HFF-Myc (cell line): ENCODE measurements at regions not wholly inside any gene's neighbourhood (a gene's known extent, or its start where the extent isn't known, plus 50 kb on each side); places are given as distances from the start of the nearest gene placed in this dataset.

Source experiments
- DNase-seq: peaks from one replicate; pipeline ENCODE4 v3.0.0-alpha.2; 2011; ENCODE audit warnings: low read depth; ENCODE audit errors: extremely low read depth
- H3K4me3 ChIP-seq: replicated peaks from 2 replicates; pipeline ENCODE4 v1.5.1; 2011; ENCODE audit warnings: low read depth, mild to moderate bottlenecking, control low read depth, low read length
- TF ChIP-seq, protein P1 (sequence below): IDR thresholded peaks from 2 replicates; pipeline ENCODE4 v1.5.1; 2012; ENCODE audit warnings: mild to moderate bottlenecking, low read depth, low read length, control low read depth; ENCODE audit errors: missing control alignments

DNA sequence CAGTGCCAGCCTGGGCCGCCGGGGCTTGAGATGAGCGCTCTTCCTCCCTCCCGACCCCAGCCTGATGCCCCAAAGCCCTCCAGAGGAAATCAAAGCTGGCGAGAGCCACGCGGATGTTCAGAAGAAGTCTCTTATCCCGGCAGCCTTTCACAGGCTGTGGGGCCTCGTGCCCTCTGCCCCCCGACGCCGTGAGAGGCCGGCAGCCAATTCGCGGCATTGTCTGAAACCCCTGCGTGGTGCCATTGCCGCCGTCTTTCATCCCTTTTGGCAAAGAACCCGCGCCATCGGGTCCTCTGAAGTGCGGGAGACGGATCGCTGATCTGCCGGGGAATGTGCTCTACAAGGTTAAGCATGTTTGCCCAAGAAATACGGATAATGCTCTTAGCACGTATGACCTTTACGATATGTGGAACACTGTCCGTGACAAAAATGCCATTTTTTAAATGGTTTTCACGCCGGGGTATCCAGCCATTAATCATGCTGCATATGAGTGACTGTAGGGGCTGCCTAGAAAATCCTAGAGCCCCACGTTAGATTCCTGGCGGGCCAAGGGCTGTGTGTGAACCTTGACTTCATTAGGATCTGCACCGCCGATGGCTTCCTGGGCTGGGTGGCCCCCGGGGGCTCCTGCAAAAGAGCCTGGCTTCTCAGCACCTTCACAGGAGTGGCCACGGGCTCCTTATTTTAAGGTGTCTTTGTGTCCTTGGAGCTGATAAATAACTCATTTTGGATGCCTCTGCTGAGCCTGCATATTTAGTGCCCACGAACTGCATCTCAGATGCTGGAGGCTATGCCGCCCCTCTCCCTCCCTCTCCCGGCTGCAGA is 165.1 kb upstream of the TNRC6C start:
- H3K4me3 ChIP-seq, result no peak overlapping the region
- TF ChIP-seq, protein P1, sequence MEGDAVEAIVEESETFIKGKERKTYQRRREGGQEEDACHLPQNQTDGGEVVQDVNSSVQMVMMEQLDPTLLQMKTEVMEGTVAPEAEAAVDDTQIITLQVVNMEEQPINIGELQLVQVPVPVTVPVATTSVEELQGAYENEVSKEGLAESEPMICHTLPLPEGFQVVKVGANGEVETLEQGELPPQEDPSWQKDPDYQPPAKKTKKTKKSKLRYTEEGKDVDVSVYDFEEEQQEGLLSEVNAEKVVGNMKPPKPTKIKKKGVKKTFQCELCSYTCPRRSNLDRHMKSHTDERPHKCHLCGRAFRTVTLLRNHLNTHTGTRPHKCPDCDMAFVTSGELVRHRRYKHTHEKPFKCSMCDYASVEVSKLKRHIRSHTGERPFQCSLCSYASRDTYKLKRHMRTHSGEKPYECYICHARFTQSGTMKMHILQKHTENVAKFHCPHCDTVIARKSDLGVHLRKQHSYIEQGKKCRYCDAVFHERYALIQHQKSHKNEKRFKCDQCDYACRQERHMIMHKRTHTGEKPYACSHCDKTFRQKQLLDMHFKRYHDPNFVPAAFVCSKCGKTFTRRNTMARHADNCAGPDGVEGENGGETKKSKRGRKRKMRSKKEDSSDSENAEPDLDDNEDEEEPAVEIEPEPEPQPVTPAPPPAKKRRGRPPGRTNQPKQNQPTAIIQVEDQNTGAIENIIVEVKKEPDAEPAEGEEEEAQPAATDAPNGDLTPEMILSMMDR, result no peak
- no peak for DNase-seq

GRCh38 chr17:77793971-77794235 is 164.6 kb upstream of the TNRC6C start:
- TF ChIP-seq, protein P1, result no peak
- DNase-seq, result no peak
- no peak overlapping the region for H3K4me3 ChIP-seq

DNA sequence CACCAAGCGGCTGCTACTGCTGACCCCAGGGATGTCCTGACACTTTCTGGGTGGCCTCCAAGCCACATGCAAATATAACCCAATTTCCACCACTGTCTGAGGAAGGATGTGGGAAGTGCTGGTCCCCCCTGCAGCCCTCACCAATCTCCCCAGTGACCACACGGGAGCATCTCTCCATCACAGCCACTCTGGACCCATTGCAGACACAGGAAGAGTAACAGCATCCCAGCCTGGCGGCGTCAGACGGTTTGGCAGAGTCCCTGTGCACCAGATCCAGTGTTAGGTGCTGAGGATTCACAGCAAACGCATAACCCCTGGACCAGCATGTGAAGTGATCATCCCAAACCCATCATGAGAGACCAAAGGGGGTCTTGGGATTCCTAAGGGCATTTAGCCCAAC is 163.7 kb upstream of the TNRC6C start:
- DNase-seq, result no peak
- H3K4me3 ChIP-seq, result no peak overlapping the region
- TF ChIP-seq, protein P1, result no peak

DNA sequence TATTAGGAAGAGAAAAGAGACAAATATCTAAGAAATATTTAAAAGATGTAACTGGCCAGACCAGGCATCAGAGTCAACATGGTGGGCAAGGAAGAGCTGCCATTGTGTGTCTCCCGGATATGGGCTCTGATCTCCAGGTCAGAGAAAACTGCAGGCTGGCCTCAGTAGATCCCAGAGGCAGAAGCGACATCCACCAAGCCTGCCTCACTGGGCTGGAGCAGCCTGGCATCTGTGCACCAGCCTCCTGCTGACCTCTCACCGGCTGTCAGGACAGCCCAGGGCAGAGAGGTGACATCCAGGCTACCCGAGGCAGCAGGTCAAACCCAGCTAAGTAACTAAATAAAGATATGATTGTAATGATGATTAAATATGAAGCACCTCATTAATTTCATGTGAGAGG is 162.8 kb upstream of the TNRC6C start:
- no peak overlapping the region for H3K4me3 ChIP-seq
- TF ChIP-seq, protein P1, result no peak
- no peak for DNase-seq

- H3K4me3 ChIP-seq, result no peak overlapping the region
- TF ChIP-seq, protein P1, result no peak
- no peak for DNase-seq
These were observed 162.2 kb upstream of the TNRC6C start for GRCh38 chr17:77796176-77796860.

DNA sequence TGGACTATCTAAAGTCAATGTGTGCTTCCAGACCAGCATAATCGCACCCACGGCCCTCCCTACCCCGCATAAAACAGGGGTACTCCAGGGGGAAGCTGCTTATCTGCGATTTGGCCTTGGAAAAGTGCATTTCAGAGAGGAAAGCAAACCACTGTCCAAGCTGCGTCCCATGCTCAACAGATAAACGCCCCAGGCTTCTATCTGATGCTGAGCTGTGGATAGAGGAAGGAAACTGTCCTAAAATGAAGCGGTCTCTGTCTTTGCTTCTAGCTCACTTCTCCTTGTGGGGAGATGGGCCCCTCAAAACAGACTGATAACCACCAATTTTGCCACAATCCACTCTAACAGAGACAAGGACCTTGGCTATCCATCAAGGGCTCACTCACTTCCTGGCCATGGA is 160.5 kb upstream of the TNRC6C start:
- DNase-seq, result no peak
- TF ChIP-seq, protein P1, result no peak
- H3K4me3 ChIP-seq, result no peak overlapping the region
